OCI-LY7 (cell line): ENCODE measurements at regions not wholly inside any gene's neighbourhood (a gene's known extent, or its start where the extent isn't known, plus 50 kb on each side); places are given as distances from the start of the nearest gene placed in this dataset.

Source experiments
- BruUV-seq: library from RNA; stranded (reverse); fragments of 400-500 nt; replicated peaks from 2 replicates; lab custom pipeline; 2021; lab: Mats Ljungman, UMichigan
- CTCF ChIA-PET: fragments of 300-600 bp; sonication (Branson Sonifier 250); formaldehyde crosslinking; loops from one replicate; lab custom pipeline; 2022; ENCODE audit warnings: antibody characterized with exemption; ENCODE audit not compliant: unreplicated experiment; lab: Charles Lee
- POLR2A ChIA-PET: fragments of 300-600 bp; sonication (Branson Sonifier 250); formaldehyde crosslinking; loops from one replicate; lab custom pipeline; 2022; ENCODE audit warnings: antibody characterized with exemption; lab: Charles Lee
- DNase-seq: peaks from one replicate; pipeline ENCODE4 v3.0.0-alpha.2; 2015; ENCODE audit warnings: low spot score
- H2AFZ ChIP-seq: fragments of 200-600 bp; sonication (generic), shearing (Covaris generic); 2 replicates; pipeline ENCODE4 v1.6.1; 2014; ENCODE audit warnings: mild to moderate bottlenecking, antibody characterized with exemption, low read length, moderate library complexity
- H3K27ac ChIP-seq: fragments of 200-600 bp; sonication (generic); 2 replicates; pipeline ENCODE4 v1.5.1; 2014; ENCODE audit warnings: mixed run types, low read depth, mild to moderate bottlenecking, moderate library complexity, low read length, inconsistent platforms; ENCODE audit not compliant: poor library complexity, severe bottlenecking
- H3K36me3 ChIP-seq: fragments of 200-600 bp; sonication (generic); 2 replicates; pipeline ENCODE4 v1.6.1; 2014; ENCODE audit warnings: mild to moderate bottlenecking, antibody characterized with exemption, low read length, moderate library complexity, mixed read lengths; ENCODE audit not compliant: insufficient read depth
- H3K4me1 ChIP-seq: fragments of 200-600 bp; sonication (generic); 2 replicates; pipeline ENCODE4 v1.5.1; 2014; ENCODE audit warnings: mild to moderate bottlenecking, low read length; ENCODE audit not compliant: insufficient read depth, poor library complexity, severe bottlenecking
- H3K4me2 ChIP-seq: fragments of 200-600 bp; sonication (generic); 2 replicates; pipeline ENCODE4 v1.6.1; 2014; ENCODE audit warnings: mild to moderate bottlenecking, low read length
- H3K4me3 ChIP-seq: fragments of 200-600 bp; sonication (generic); 2 replicates; pipeline ENCODE4 v1.5.1; 2014; ENCODE audit warnings: mild to moderate bottlenecking, low read depth, low read length; ENCODE audit not compliant: poor library complexity, severe bottlenecking
- H3K79me2 ChIP-seq: fragments of 200-600 bp; sonication (generic); 2 replicates; pipeline ENCODE4 v1.6.1; 2016; ENCODE audit warnings: low read depth, mild to moderate bottlenecking, low read length, moderate library complexity, mixed read lengths; ENCODE audit not compliant: insufficient read depth
- H3K9me2 ChIP-seq: fragments of 200-600 bp; sonication (generic); 2 replicates; pipeline ENCODE4 v1.6.1; 2016; ENCODE audit warnings: mild to moderate bottlenecking, low read length, mixed read lengths; ENCODE audit not compliant: insufficient read depth
- H3K9me3 ChIP-seq: fragments of 200-600 bp; sonication (generic); 2 replicates; pipeline ENCODE4 v1.6.1; 2014; ENCODE audit warnings: mild to moderate bottlenecking, mixed run types, low read length, mixed read lengths
- H4K20me1 ChIP-seq: fragments of 200-600 bp; sonication (generic); 2 replicates; pipeline ENCODE4 v1.6.1; 2014; ENCODE audit warnings: mild to moderate bottlenecking, antibody characterized with exemption, low read length, moderate library complexity, mixed read lengths; ENCODE audit not compliant: insufficient read depth
- CTCF ChIP-seq: fragments of 200-600 bp; sonication (generic); conservative IDR thresholded peaks from 2 replicates; pipeline ENCODE4 v1.5.1; 2014; ENCODE audit warnings: mild to moderate bottlenecking, antibody characterized with exemption, low read length, moderate library complexity, mixed read lengths
- EZH2phosphoT487 ChIP-seq: fragments of 200-600 bp; sonication (generic); IDR thresholded peaks from 2 replicates; pipeline ENCODE4 v1.6.1; 2018; ENCODE audit warnings: low read depth, borderline replicate concordance, mild to moderate bottlenecking, mixed run types, antibody characterized with exemption, low read length, moderate library complexity, mixed read lengths
- intact Hi-C: fragments of 100-400 bp; cut with micrococcal nuclease; formaldehyde crosslinking; loops from one replicate; pipeline ENCODE4 v1.10.0; 2022; ENCODE audit not compliant: unreplicated experiment

GRCh38 chr1:29599826-29600225 is 363.5 kb downstream of the PTPRU start:
- POLR2A ChIA-PET, result interaction anchor here (0.8 kb wide), 1 partner anchor 13 kb away, joined by 3 read pairs; no protein-coding TSS in a partner anchor
- CTCF ChIA-PET, result no interaction called here
- BruUV-seq, result no TSS peak
- H3K4me3 ChIP-seq, result no peak overlapping the region
- no peak overlapping the region for H3K27ac ChIP-seq
- H3K36me3 ChIP-seq, result no peaks in the 10 kb centered on the region
- no peaks in the 10 kb centered on the region for H4K20me1 ChIP-seq
- no peak overlapping the region for H2AFZ ChIP-seq
- intact Hi-C loops, result no loop called here
- no peaks in the 10 kb centered on the region for H3K9me2 ChIP-seq
- H3K4me1 ChIP-seq, result no peaks in the 10 kb centered on the region
- DNase-seq, result no peak
- TF ChIP-seq CTCF, result no peak
- TF ChIP-seq EZH2phosphoT487, result no peak
- H3K4me2 ChIP-seq, result no peak overlapping the region
- H3K9me3 ChIP-seq, result no peaks in the 10 kb centered on the region
- H3K79me2 ChIP-seq, result no peaks in the 10 kb centered on the region

DNA sequence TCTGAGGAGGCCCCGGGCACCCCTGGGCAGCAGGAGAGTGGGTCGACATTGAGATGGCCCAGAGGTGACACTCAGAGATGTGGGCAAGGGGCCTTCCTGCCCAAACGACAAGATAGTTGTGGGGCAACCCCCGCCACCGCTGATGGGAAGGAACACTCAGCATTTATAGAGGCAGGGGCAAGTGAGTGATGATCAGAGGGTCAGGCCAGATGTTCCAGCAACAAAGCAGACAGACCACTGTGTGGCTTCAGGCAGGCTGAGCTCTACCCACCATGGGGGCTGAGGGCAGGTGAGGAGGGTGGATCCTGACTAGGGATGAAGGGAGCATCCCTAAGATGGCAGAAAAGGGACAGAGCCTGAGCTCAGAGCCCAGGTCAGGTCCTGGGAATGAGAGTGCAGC is 362.7 kb downstream of the PTPRU start:
- Histone ChIP-seq H3K9me3 (no peaks in the 10 kb centered on the region), H3K27ac (no peak overlapping the region), H3K4me3 (no peak overlapping the region), H3K79me2 (no peaks in the 10 kb centered on the region), H4K20me1 (no peaks in the 10 kb centered on the region), H3K36me3 (no peaks in the 10 kb centered on the region), H3K4me1 (no peaks in the 10 kb centered on the region), H3K4me2 (no peak overlapping the region), H3K9me2 (no peaks in the 10 kb centered on the region), H2AFZ (no peak overlapping the region)
- intact Hi-C loops, result no loop called here
- TF ChIP-seq EZH2phosphoT487, result no peak
- no peak for TF ChIP-seq CTCF
- BruUV-seq, result no TSS peak
- DNase-seq, result no peak
- ChIA-PET CTCF (no interaction called here), POLR2A (no interaction called here)

DNA sequence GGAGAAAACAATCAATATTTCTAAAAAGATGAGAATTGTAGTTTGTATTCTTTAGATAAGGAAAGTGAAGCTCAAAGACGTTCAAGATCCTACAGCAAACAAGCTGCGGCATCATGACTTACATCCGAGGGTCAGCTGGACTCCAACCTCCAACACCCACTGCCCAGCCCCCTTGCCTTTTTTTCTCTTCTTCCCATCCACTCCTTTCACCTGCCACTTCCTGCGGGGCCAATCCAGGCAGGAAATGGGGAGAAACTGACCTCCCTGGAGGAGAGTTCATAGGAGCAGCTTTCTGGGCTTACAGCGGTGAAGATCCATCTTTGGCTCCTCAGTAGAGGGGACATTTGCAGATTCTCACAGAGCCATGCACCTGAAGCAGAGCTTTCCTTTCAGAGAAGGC is 361.5 kb downstream of the PTPRU start:
- BruUV-seq, result no TSS peak
- Histone ChIP-seq H3K79me2 (no peaks in the 10 kb centered on the region), H3K36me3 (no peaks in the 10 kb centered on the region), H2AFZ (no peak overlapping the region), H3K27ac (no peak overlapping the region), H3K4me1 (no peaks in the 10 kb centered on the region), H3K9me2 (no peaks in the 10 kb centered on the region), H3K4me3 (no peak overlapping the region), H3K9me3 (no peaks in the 10 kb centered on the region), H3K4me2 (no peak overlapping the region), H4K20me1 (no peaks in the 10 kb centered on the region)
- ChIA-PET CTCF (no interaction called here), POLR2A (no interaction called here)
- no peak for DNase-seq
- TF ChIP-seq CTCF (no peak), EZH2phosphoT487 (no peak)
- intact Hi-C loops, result no loop called here
